COR-L47 (cell line): ENCODE measurements at regions not wholly inside any gene's neighbourhood (a gene's known extent, or its start where the extent isn't known, plus 50 kb on each side); places are given as distances from the start of the nearest gene placed in this dataset.
A peak's percentile ranks its signal among the peaks of the same experiment; 100 is the strongest.

Experiments
- DNase-seq: peaks from one replicate; lab custom pipeline; 2025; lab: John Stamatoyannopoulos, UW

- DNase-seq, result no peak
Measured at GRCh38 chrX:9317176-9317575, 147.7 kb upstream of the TBL1X start.

GRCh38 chrX:9318213-9318612 lies 146.6 kb upstream of the TBL1X start:
- DNase-seq, result no peak

- no peak for DNase-seq
Measured at GRCh38 chrX:9318766-9319165, 146.1 kb upstream of the TBL1X start.

GRCh38 chrX:9320940-9321339 lies 143.9 kb upstream of the TBL1X start:
- no peak for DNase-seq

GRCh38 chrX:9324676-9325075 lies 140.2 kb upstream of the TBL1X start:
- DNase-seq, result no peak

- no peak for DNase-seq
Measured at GRCh38 chrX:9326369-9326768, 138.5 kb upstream of the TBL1X start.

- no peak for DNase-seq
Measured at GRCh38 chrX:9327086-9327746, 137.6 kb upstream of the TBL1X start.

GRCh38 chrX:9327747-9328145 lies 137.1 kb upstream of the TBL1X start:
- DNase-seq, result no peak

GRCh38 chrX:9329056-9329455 lies 135.8 kb upstream of the TBL1X start:
- DNase-seq, result no peak

GRCh38 chrX:9330249-9330982 lies 134.4 kb upstream of the TBL1X start:
- no peak for DNase-seq

GRCh38 chrX:9333873-9334560 lies 130.8 kb upstream of the TBL1X start:
- DNase-seq, result no peak

- no peak for DNase-seq
Measured at GRCh38 chrX:9335251-9335650, 129.6 kb upstream of the TBL1X start.

GRCh38 chrX:9336456-9336855 lies 128.4 kb upstream of the TBL1X start:
- DNase-seq, result no peak

GRCh38 chrX:9337046-9337445 lies 127.8 kb upstream of the TBL1X start:
- DNase-seq, result no peak

GRCh38 chrX:9338986-9339385 lies 125.9 kb upstream of the TBL1X start:
- DNase-seq, result no peak

GRCh38 chrX:9339603-9340491 lies 125.0 kb upstream of the TBL1X start:
- DNase-seq, result no peak

- DNase-seq, result no peak
Measured at GRCh38 chrX:9340598-9341290, 124.1 kb upstream of the TBL1X start.

- DNase-seq, result no peak
Measured at GRCh38 chrX:9341291-9342201, 123.3 kb upstream of the TBL1X start.

GRCh38 chrX:9342561-9343051 lies 122.3 kb upstream of the TBL1X start:
- peak; percentile 61 for DNase-seq

- no peak for DNase-seq
Measured at GRCh38 chrX:9343971-9344370, 120.9 kb upstream of the TBL1X start.
